Neural progenitor cell (in vitro differentiated cells): ENCODE measurements at regions not wholly inside any gene's neighbourhood (a gene's known extent, or its start where the extent isn't known, plus 50 kb on each side); places are given as distances from the start of the nearest gene placed in this dataset.

ENCODE experiments used
- EZH2 ChIP-seq: fragments of 200-600 bp; sonication (generic); IDR thresholded peaks from 2 replicates; pipeline ENCODE4 v1.6.1; 2017; ENCODE audit warnings: antibody characterized with exemption, mild to moderate bottlenecking, moderate library complexity
- EZH2phosphoT487 ChIP-seq: fragments of 200-600 bp; sonication (generic); IDR thresholded peaks from 2 replicates; pipeline ENCODE4 v1.6.1; 2017; ENCODE audit warnings: antibody characterized with exemption
- TF ChIP-seq, protein P1 (sequence below): fragments of 200-600 bp; sonication (generic); IDR thresholded peaks from 2 replicates; pipeline ENCODE4 v1.5.1; 2017; ENCODE audit warnings: antibody characterized with exemption, mild to moderate bottlenecking

DNA sequence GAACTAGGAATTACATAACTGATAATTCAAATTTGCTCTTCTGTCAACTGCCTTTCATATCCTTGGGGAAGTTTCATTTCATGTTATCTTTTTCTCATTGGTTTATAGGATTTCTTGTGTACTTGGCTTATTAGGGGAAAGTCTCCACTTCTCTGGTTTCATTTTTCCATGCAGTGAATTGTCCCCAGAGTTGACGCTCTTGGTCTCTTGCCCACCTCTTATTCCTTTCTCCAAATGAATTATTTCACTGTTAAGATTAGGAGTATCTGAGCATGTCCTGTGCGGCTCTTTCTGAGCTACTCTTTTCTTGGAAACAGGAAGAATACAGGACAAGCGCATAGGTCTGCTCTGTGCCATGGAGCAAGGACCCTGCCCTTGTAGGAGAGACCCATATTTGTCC lies 104.8 kb downstream of the POSTN start:
- TF ChIP-seq, protein P1, sequence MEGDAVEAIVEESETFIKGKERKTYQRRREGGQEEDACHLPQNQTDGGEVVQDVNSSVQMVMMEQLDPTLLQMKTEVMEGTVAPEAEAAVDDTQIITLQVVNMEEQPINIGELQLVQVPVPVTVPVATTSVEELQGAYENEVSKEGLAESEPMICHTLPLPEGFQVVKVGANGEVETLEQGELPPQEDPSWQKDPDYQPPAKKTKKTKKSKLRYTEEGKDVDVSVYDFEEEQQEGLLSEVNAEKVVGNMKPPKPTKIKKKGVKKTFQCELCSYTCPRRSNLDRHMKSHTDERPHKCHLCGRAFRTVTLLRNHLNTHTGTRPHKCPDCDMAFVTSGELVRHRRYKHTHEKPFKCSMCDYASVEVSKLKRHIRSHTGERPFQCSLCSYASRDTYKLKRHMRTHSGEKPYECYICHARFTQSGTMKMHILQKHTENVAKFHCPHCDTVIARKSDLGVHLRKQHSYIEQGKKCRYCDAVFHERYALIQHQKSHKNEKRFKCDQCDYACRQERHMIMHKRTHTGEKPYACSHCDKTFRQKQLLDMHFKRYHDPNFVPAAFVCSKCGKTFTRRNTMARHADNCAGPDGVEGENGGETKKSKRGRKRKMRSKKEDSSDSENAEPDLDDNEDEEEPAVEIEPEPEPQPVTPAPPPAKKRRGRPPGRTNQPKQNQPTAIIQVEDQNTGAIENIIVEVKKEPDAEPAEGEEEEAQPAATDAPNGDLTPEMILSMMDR: no peak
- TF ChIP-seq EZH2phosphoT487 (no peak), EZH2 (no peak)
